Endothelial cell of umbilical vein (primary cell): ENCODE measurements at regions not wholly inside any gene's neighbourhood (a gene's known extent, or its start where the extent isn't known, plus 50 kb on each side); places are given as distances from the start of the nearest gene placed in this dataset.

Experiments
- CTCF ChIP-seq, 2 donors: IDR thresholded peaks; 1 replicate in 1 of 2; 2 replicates in 1 of 2; pipeline ENCODE4 v1.5.1; 2011; ENCODE audit warnings: low read length in 2 of 2, mild to moderate bottlenecking in 2 of 2, moderate library complexity in 2 of 2, control low read depth in 1 of 2, inconsistent platforms in 1 of 2, low read depth in 1 of 2; ENCODE audit not compliant: insufficient read depth in 1 of 2; ENCODE audit errors: extremely low read depth in 1 of 2
- EZH2 ChIP-seq: IDR thresholded peaks from 2 replicates; pipeline ENCODE4 v1.6.1; 2012; ENCODE audit warnings: borderline replicate concordance, low read depth, mild to moderate bottlenecking, moderate library complexity, low read length, inconsistent platforms; ENCODE audit not compliant: severe bottlenecking
- GATA2 ChIP-seq: IDR thresholded peaks from 2 replicates; pipeline ENCODE4 v1.7.0; 2011; ENCODE audit warnings: low read depth, mild to moderate bottlenecking, moderate library complexity, mixed read lengths, low read length; ENCODE audit not compliant: insufficient read length, insufficient read depth
- JUN ChIP-seq: IDR thresholded peaks from 2 replicates; pipeline ENCODE4 v1.6.1; 2011; ENCODE audit warnings: borderline replicate concordance, low read depth; ENCODE audit not compliant: insufficient read length, insufficient read depth
- MAX ChIP-seq: IDR thresholded peaks from 2 replicates; pipeline ENCODE4 v1.6.1; 2011; ENCODE audit not compliant: insufficient read depth, insufficient read length
- MYC ChIP-seq: IDR thresholded peaks from one replicate; pipeline ENCODE4 v1.6.1; 2011; ENCODE audit warnings: mild to moderate bottlenecking, low read depth, low read length
- POLR2A ChIP-seq: IDR thresholded peaks from 2 replicates; pipeline ENCODE4 v1.6.1; 2012; ENCODE audit warnings: low read depth, mild to moderate bottlenecking, control low read depth, low read length
- POLR2AphosphoS5 ChIP-seq: IDR thresholded peaks from 2 replicates; pipeline ENCODE4 v1.6.1; 2012; ENCODE audit warnings: low read depth, mild to moderate bottlenecking, control low read depth, low read length, moderate library complexity; ENCODE audit not compliant: insufficient read depth

GRCh38 chr20:52291109-52291508 is 99.5 kb upstream of the ZFP64 start:
- TF ChIP-seq POLR2A (no peak), CTCF (IDR thresholded peaks at IDR 0.05; ENCODE audit: extremely low read depth in 1 of 2, insufficient read depth in 1 of 2, low read depth in 1 of 2, low read length in 2 of 2) (no peak), EZH2 (no peak), POLR2AphosphoS5 (no peak), MAX (no peak), JUN (no peak), MYC (no peak), GATA2 (no peak)
